ENCODE measurements at regions not wholly inside any gene's neighbourhood (a gene's known extent, or its start where the extent isn't known, plus 50 kb on each side); places are given as distances from the start of the nearest gene placed in this dataset.
"Not testable (repeated sequence)": the region's sequence is repeated elsewhere in the genome, so short reads cannot be mapped to it uniquely, and the experiment has no call there.

- DNase-seq (ENCODE audit: low read depth), result not testable (repeated sequence)
Measured at GRCh38 chrX:85529141-85529540, 149.7 kb upstream of the POF1B start.

DNA sequence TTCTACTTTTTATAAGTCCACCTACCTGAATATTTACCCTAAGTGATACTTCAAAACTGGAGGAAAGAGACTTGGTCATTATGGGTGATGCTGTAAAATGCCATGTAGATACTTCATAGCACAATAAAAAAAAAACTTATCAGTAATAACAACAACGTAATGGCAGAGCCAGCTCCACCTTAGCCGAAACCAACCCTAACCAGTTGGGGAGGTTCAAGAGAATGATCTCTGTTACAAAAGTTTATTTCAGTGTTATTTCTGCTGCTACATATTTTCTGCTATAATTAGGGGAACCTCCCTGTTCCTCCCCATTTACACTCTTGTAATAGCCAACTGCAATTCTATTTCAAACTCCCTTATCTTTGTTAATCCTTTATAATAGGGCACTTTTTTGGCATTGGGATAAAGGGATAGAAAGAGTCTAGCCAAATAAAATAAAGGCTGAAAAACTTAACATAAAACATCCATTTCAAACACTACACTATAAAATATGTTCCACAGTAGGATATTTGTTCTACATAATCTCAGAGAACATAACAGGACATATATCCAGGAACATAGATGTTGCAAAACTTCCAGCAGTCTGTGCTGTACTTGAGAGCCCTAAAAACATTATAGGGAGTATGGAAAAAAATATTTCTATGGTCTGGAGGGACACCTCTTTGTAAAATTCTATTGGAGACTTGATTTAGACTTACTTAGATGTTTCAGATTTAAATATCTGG is 138.7 kb upstream of the POF1B start:
- DNase-seq (ENCODE audit: low read depth), result no peak

- no peak for DNase-seq (ENCODE audit: low read depth)
Measured at GRCh38 chrX:85516131-85516530, 136.7 kb upstream of the POF1B start.

DNA sequence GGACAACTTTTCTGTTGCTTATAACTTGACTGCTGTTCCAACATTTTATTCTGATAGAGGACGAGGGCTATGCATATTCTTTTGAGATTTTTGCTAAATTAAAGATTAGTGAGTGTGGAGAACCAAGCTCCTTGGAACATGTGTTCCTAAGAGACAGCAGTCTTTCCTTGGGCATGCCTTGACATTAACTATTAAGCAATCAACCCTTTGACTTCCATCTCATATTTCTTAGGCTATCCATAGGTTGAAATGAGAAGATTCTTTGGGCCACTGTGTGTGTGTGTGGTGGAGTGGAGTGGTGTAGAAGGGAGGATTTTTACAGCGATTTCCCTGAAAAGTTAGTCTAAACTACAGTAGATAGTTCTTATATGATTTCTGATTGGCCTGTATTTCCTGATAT is 127.4 kb upstream of the POF1B start:
- no peak for DNase-seq (ENCODE audit: low read depth)

GRCh38 chrX:85505801-85506200 is 126.3 kb upstream of the POF1B start:
- no peak for DNase-seq (ENCODE audit: low read depth)

GRCh38 chrX:85504381-85504780 is 124.9 kb upstream of the POF1B start:
- DNase-seq (ENCODE audit: low read depth), result no peak

GRCh38 chrX:85503258-85504158 is 124.0 kb upstream of the POF1B start:
- no peak for DNase-seq (ENCODE audit: low read depth)

GRCh38 chrX:85501349-85501748 is 121.9 kb upstream of the POF1B start:
- DNase-seq (ENCODE audit: low read depth), result no peak

- DNase-seq (ENCODE audit: low read depth), result no peak
Measured at GRCh38 chrX:85499400-85499799, 119.9 kb upstream of the POF1B start.

- no peak for DNase-seq (ENCODE audit: low read depth)
Measured at GRCh38 chrX:85493821-85494220, 114.4 kb upstream of the POF1B start.

GRCh38 chrX:85454295-85454694 is 74.8 kb upstream of the POF1B start:
- no peak for DNase-seq (ENCODE audit: low read depth)

DNA sequence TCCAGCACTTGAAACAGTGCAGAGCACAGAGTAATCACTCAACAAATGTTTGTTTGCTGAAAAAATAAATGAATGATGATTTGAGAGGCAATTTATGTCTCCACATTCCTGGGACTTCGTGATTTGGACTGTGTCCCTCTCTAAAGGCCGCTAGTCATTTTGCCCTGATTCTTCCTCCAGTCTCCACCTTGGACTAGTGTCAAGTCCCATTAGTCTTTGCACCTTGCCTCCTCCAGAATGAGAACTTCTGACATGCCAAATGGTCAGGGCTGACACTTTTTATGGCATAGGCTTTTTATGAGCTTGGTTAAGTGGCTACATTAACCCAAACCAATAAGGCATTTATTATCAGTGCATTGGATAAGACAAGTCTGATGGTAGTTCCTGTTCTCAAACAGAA is 65.1 kb upstream of the POF1B start:
- no peak for DNase-seq (ENCODE audit: low read depth)

Data from RPMI7951 (cell line).